D341Med (cell line): ENCODE measurements at regions not wholly inside any gene's neighbourhood (a gene's known extent, or its start where the extent isn't known, plus 50 kb on each side); places are given as distances from the start of the nearest gene placed in this dataset.
"Not testable (repeated sequence)": the region's sequence is repeated elsewhere in the genome, so short reads cannot be mapped to it uniquely, and the experiment has no call there.

Experiments
- DNase-seq: peaks from one replicate; pipeline ENCODE4 v3.0.0; 2012; ENCODE audit warnings: low spot score

DNA sequence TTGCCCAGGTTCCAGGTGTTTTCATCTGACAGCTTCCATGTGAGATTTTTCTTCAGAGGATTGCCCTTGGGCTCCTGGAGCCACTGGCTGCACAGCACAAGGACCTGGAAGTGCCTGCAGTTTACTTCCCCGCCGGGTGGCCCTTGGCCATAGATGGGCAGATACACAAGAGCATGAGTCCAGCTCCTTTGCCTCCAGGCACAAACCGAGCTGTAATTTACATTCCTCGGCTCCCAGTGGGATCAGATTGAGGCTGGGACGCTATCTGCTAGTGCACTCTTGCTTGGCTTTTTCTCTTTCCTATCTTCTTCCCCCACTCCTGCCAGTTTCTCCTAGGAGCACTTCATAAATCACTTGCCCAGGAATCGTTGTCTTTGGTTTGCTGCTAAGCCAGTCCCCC lies 85.4 kb upstream of the RALY start:
- no peak for DNase-seq

DNA sequence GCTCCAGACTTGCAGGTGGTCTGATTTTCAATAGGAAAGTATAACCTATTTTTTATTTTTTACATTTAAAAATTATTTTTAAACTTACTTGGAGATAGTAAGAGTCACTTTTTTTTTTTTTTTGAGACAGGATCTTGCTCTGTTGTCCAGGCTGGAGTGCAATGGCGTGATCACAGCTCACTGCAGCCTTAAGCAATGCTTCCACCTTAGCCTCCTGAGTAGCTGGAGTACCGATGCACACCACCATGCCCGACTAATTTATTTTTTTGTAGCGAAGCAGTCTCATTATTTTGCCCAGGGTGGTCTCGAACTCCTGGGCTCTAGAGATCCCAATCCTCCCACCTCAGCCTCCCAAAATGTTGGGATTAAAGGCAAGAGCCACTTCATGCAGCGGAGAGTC lies 84.8 kb upstream of the RALY start:
- DNase-seq, result no peak

DNA sequence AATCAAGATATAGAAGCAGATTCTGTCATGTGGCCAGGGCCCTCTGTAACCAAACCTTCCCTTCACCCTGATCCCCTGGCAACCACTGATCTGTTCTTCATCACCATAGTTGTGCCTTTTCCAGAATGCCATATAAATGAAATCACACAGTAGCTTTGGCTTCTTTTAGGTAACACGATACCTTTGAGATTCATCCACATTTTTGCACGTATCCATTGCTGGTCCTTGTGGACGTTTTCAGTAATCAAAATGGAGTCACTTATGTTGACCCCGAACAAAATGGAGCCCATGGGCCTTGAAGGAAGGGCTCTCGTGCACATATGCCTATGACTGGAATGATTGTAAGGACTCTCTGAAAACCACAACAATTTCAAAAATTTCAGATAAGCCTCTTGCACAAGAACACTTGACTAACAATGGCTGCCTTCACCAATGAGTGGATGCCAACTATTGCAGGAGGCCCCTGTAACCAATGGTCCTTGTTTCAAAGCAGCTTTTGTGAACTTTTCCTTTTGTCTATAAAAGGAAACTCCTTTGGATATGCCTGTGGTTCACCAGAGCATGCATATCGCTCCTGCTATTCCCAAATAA lies 84.3 kb upstream of the RALY start:
- DNase-seq, result no peak

DNA sequence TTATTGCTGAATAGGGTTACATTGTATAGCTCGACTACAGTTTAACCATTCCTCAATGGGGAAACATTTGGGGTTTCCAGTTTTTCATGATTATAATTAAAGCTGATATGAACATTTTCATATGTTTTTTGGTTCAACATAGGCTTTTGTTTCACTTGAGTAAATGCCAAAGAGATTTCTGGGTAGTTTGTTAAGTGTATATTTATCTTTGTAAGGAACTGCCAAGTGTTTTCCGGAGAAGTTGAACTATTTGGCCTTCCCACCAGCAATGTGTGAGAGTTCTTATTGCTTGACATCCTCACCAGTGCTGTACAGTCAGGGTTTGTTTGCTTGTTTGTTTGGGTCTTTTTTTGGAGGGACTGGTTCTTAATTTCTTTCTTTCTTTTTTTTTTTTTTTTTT lies 83.7 kb upstream of the RALY start:
- DNase-seq, result no peak

DNA sequence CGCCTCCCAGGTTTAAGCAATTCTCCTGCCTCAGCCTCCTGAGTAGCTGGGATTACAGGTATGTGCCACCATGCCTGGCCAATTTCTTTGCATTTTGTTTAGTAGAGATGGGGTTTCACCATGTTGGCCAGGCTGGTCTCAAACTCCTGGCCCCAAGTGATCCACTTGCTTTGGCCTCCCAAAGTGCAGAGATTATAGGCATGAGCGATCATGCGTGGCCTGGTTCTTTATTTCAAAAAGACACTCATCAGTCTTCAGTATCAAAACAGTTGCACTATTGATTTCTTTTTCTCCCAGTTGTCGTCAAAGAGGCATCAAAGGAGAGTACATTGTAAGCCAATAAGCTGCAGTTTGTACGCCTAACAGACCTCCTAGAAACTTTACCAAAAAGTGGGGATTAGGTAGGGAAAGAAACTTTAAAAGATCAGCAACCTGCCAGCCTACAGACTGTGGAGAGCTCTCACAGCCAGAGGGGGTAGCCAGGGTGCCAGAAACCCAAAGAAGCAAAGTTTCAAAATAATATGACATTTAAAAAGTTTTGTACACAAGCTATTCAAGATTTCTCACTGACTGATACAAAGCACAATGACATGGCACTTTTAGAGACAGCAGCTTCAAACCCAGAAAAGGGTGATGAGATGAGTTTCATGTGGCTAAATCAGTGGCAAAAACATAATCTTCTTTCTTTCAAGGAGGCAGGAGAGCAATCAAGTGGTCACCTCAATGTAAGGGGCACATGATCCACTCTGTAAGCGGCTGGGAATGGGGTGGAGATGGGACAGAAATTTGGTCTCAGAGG lies 83.0 kb upstream of the RALY start:
- DNase-seq, result no peak

DNA sequence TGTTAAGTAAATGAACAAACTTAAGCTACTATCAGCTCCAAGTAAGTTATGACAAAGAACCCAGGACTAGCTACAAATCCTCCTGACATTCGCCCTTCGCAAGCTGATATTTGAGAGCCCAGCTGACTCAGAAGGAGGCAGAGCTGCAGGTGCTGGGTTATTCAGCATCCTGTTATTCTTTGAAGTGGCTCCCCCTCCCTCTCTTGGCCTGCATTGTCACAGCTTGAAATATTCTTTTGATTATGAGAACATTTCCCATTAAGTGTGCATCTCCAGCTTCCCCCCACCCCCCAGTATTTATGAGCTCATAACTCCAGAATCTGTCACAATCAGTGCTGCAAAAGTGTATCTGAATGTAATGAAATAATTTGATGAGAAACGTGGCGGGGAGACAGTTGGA lies 78.8 kb upstream of the RALY start:
- no peak for DNase-seq

DNA sequence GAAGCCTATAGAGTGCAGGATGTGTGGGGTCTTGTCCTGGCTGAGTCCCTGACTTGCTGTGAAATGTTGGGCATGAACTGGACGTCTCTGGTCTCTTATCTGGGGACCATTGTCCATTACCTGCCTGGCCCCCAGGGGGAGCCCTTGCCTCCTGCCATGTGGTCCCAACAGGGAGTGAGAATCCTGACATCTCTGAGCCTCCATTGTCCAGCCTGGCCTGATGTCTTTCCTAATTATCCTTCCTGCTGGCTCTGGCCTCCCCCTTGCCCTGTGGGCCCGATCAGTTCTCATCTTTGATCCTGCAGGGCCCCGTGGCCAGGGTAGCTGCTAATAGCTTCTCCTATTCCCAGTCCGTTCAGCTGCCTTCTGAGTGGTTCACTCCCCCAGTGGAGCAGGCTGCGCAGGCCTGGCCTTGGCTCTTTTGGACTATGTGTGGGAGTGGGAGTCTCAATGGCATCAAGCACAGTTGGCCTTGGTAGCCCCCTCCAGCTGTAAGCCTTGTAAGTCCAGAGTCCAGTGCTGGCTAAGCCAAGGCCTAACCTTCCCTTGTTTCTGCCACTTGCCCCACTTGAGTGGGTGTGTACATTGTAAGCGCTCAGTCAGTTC lies 77.9 kb upstream of the RALY start:
- peak; percentile 80 for DNase-seq

DNA sequence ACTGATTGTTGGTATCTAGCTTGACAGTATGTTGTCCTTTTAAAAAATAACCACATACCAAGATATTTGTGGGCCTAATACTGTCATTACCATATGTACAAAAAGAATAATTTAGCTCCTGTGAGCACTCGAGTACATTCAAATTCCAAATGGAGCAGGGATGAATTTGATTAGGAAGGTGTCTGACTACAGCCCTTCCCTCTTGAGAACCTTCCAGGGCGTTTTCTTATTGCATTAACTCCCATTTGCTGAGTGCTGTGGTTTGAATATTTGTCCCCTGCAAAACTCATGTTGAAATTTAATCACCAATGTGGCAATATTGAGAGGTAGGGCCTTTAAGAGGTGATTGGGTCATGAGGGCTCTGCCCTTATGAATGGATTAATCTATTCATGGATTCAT lies 76.9 kb upstream of the RALY start:
- no peak for DNase-seq

DNA sequence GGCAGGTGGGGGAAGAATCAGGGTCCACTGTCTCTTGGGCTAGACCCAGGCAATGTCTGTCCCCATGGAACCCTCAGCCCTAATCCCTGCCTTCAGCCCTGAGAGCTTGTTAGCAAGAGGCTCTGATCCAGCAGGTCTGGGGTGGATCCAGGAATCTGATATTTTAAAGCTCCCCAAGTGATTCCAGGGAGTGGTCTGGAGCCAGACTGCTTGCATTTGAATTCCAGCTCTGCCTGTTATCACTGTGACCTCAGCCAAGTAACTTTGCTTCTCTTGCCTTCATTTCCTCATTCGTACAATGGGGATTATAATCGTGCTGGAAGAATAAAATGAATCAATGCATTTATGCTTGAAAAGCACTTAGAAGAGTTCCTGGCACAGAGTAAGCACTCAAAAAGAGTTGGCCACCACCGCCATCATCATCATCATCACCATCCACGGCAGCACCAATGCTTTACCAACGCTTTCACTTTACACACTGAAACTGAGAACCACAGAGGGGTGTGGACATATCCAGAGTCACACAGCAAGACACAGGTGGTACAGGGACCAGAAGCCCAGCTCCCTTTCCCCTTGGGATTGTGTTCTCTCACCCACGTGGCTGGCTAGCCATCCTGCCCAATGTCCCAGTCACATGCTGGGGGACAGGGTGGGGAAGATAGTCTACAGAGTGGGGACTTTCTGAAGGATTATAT lies 75.7 kb upstream of the RALY start:
- no peak for DNase-seq

DNA sequence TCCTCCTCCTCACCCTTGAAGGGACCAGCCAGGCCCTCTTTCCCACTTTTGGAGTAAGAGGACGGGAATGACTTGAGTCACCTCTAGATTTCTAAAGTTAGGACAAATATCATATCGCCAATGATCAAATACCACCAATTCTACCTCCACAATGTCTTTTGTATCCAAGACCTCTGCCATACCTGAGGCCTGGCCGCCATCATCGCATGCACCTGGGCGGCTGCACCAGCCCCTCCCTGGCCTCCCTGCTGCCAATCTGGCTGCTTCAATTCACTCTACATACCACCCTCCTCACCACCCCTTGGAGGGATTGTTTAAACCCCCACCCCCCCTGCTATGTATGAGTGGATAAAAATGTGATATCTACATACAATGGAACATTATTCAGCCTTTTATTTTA lies 75.0 kb upstream of the RALY start:
- no peak for DNase-seq

DNA sequence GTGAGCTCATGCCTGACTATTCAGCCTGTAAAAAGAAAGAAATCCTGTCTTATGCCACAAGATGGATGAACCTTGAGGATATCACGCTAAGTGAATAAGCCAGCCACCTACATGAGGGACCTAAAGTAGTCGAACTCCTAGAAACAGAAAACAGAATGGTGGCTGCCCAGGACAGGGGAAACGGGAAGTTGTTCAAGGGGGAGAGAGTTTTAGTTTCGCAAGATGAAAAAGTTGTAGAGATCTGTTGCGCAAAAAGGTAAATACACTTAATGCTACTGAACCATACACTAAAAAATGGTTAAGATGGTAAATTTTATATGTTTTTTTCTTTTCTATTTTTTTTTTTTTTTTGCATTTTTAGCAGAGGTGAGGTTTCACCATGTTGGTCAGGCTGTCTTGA lies 74.1 kb upstream of the RALY start:
- DNase-seq, result no peak

DNA sequence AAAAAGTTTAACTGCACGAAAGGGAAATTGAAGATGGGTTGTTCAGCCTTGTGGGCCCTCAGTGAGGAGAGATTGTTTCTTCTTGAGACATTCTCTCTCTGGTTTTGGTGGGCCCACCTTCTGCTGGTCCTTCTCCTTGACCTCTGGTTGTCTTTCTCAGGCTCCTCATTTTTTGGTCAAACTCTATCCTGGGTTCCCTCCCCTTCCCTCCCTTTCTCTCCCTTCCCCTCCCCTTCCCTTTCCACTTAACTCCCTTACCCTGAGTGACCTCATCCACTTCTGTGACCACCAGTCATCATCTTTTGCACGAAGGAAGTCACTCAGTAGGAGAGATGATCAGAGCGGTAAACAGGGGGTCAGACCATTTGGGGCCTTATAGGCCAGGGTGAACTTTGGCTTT lies 71.5 kb upstream of the RALY start:
- DNase-seq, result no peak

DNA sequence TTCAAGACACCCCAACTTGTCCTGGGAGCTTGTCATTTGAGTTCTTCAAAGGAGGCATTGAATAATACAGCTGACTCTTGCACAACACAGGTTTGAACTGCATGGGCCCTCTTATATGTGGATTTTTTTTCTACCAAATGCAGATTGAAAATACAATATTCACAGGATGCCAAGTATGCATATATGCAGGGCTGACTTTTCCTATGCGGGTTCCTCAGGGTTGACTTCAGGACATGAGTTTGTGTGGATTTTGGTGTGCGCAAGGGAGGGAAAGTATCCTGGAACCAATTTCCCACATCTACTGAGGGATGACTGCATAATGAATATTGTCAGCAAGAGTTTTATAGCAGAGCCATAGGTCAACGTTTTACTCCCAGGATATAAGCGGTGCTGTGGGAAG lies 70.0 kb upstream of the RALY start:
- DNase-seq, result no peak

DNA sequence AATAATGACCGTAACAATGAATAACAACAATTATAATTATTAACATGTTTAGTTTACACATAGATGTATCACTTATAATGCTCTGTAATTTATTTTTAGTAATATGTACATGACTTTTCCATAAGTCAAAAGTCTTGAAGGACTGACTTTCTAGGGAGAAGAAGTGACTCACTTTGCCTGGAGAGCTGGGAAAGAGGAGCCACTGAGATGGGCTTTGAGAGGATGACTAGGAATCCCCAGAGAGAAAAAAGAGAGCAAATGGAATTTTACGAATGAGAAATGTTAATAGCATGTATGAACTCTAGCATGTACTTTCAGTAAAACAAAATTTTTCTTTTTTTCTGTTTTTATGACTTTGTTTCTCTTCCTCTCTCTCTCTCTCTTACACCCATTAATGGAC lies 67.8 kb upstream of the RALY start:
- DNase-seq, result no peak

DNA sequence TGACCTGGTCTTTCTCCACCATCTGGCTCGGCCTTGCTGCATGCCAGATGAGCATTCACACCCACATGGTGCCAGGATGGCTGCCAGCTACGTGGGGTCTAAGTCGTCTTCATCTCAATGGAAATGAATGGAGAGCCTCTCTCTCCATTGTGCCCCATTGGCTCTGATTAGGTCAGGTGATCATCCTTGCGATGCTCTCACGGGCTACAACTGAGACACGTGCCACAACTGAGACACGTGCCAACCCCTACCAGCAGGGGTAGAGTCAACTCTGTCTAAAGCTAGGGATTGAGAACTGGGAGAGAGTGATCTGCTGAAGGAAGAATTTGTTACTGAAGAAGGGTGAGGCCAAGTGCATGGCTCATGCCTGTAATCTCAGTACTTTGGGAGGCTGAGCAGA lies 67.3 kb upstream of the RALY start:
- DNase-seq, result no peak

DNA sequence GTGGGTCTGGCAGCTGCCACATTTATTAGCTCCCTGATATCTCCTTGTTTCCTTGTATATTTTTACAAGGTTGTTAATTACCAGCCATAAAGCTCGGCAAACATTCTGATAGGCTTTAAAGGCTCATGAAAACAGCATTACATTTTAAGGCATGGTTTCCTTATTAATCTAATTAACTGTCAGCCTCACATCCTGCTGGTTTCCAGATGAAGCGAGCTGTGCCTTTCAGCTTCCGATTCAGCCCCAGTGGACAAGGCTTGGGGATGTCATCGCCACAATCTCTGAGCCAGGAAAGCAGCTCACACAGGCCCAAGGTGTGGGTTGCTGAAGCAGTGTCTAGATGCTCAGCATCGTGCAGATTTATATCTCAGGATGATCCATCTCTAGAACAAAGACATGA lies 66.0 kb upstream of the RALY start:
- no peak for DNase-seq

DNA sequence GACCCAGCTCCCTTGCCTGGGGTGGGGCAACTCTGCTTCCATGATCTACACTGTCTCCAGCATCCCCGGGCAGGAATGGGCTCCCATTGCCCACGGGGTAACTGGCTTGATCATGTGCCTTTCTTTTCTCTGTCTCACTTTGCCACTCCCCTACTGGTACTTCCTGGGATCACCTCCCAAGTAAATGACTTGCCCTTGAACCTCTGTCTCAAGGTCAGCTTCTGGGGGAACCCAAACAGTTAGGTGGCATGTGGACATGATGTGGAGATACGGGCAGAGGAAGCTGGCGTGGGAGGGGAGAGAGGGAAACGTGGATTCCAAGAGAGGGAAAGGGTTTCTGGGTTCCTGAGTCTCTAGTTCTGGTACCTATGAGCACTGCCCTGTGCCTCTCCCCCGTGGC lies 63.8 kb upstream of the RALY start:
- DNase-seq, result no peak

DNA sequence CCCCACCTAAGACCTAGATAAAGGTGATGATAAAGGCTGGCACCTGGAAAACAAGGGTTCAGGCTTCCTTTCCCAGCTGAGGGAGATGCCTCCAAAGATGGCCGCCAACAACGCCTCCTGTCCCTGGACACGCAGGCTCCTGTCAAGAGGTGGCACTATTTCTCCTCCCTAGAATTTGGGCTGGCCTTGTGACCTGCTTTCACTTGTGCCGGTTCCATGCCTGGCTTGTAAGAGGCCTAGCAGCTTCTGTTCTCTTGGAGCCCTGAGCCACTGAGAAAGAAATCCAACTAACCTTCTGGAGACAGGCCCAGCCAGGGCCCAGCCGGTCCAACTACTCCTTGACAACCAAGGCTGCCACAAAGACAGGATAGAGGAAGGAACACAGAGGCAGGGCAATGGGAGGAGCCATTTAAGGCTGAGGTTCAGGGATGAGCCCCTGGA lies 60.2 kb upstream of the RALY start:
- peak; percentile 78 for DNase-seq

DNA sequence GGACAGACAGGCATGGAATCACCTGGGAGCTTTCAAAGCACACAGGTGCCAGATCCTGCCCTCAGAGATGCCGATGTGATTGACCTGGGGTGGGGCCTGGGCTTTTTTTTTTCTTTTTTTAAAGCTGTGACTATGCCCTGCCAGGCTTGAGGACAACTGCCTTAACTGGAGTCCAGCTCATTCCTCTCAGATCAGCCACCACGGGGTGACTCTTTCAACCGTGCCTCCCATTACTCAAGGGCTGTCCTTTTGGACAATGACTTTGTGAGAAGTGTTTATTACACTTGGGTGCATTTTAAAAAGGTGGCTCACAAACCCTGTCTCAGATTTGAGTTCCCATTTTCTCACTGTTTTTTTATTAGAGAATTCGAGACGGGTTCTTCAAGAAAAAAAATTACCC lies 57.1 kb upstream of the RALY start:
- no peak for DNase-seq

DNA sequence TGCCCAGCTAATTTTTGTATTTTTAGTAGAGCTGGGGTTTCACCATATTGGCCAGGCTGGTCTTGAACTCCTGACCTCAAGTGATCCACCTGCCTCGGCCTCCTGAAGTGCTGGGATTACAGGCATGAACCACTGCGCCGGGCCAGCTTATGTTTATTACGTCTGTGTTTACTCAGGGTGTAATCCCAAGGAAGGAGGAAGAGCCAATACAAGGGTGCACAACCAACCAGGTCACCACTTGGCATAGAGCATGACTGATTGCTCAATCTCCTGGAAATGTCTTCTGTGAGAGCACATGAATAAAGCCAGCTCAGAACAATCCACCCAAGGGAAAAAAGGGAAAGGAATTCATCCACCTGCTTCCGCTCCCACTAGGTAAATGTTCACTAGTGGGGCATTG lies 54.7 kb upstream of the RALY start:
- not testable (repeated sequence) for DNase-seq

DNA sequence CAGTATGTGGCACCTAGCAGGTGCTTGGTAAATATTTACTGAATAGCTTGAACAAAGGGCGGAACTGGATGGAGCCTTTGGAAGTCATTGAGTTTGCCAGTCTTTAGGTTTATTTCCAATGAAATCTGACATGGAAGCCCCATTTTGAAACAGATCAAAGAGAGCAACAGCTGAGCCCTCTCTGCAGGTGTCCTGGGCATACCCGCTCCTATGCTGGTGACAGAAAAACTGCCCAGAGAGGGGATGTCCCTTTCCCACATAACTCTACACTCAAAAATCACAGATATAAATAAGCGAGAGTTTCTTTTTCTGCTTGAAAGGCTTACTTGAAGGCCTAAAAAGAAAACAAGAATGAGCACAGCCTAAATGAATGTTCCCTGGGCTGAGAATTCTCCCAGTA lies 53.0 kb upstream of the RALY start:
- DNase-seq, result no peak
